HG03354 (cell line): ENCODE measurements at regions not wholly inside any gene's neighbourhood (a gene's known extent, or its start where the extent isn't known, plus 50 kb on each side); places are given as distances from the start of the nearest gene placed in this dataset.
A peak's percentile ranks its signal among the peaks of the same experiment; 100 is the strongest.
"Not testable (repeated sequence)": the region's sequence is repeated elsewhere in the genome, so short reads cannot be mapped to it uniquely, and the experiment has no call there.

Experiments used
- ATAC-seq: cut with Tn5 transposase; IDR thresholded peaks from one replicate; pipeline ENCODE4 v1.9.1; 2021; ENCODE audit warnings: mild to moderate bottlenecking; ENCODE audit not compliant: unreplicated experiment, poor library complexity, severe bottlenecking

DNA sequence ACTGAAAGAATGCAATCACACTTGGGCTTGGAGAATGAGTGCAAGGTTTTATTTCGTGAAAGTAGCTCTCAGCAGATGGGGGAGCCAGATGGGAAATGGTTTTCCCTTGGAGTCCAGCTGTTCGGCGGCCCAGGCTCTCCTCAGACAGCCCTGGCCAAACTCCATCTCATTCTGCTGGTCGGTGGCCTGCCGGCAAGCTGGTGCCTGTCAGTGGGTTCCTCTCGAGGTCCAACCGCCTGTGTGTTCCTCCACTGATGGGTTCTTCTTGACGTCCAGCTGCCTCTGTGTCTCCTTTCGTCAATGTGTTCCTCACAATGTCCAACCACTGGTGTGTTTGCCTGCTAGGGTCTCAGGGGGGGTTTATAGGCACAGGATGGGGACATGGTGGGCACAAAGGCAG, 80.3 kb downstream of the POU3F4 start:
- ATAC-seq, result no peak

DNA sequence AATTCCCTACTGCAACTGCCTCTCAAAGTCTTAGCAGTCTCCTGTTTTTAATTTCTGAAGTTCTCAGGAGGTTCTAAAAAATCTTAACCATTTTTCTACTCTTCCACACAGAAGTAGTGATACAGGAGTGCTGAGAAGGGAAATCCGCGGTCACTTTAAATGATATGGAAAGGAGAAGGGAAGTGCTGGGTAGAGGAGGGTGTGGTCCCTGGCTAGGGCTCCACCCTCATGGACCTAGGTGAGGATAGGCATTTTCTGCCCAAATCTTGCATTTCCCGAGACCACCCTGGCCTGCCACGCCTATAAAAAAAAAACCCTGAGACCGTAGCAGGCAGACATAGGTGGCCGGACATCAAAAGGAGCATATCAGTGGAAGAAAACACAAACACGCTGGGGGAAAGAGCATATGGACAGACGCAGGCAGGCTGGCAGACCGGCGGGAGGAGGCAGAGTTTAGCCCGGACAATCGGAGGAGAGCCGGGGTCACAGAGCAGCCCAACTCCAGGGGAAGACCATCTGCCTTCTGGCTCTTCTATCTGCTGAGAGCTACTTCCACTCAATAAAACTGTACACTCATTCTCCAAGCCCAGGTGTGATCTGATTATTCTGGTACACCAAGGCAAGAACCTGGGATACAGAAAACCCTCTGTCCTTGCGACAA, 85.7 kb downstream of the POU3F4 start:
- no peak for ATAC-seq

GRCh38 chrX:83630662-83631061, 122.6 kb downstream of the POU3F4 start:
- ATAC-seq, result no peak

DNA sequence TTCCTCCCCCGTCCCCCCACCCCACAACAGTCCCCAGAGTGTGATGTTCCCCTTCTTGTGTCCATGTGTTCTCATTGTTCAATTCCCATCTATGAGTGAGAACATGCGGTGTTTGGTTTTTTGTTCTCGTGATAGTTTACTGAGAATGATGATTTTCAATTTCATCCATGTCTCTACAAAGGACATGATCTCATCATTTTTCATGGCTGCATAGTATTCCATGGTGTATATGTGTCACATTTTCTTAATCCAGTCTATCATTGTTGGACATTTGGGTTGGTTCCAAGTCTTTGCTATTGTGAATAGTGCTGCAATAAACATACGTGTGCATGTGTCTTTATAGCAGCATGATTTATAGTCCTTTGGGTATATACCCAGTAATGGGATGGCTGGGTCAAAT, 141.6 kb downstream of the POU3F4 start:
- not testable (repeated sequence) for ATAC-seq

GRCh38 chrX:83658731-83659130, 150.6 kb downstream of the POU3F4 start:
- peak; percentile 88 for ATAC-seq
